HG03558 (cell line): ENCODE measurements at regions not wholly inside any gene's neighbourhood (a gene's known extent, or its start where the extent isn't known, plus 50 kb on each side); places are given as distances from the start of the nearest gene placed in this dataset.
"Not testable (repeated sequence)": the region's sequence is repeated elsewhere in the genome, so short reads cannot be mapped to it uniquely, and the experiment has no call there.

ENCODE experiments used
- ATAC-seq: cut with Tn5 transposase; IDR thresholded peaks from one replicate; pipeline ENCODE4 v1.9.1; 2021; ENCODE audit warnings: moderate number of reproducible peaks; ENCODE audit not compliant: unreplicated experiment; ENCODE audit errors: extremely low read depth

GRCh38 chr1:91207691-91208090 lies 185.9 kb upstream of the ZNF644 start:
- not testable (repeated sequence) for ATAC-seq

DNA sequence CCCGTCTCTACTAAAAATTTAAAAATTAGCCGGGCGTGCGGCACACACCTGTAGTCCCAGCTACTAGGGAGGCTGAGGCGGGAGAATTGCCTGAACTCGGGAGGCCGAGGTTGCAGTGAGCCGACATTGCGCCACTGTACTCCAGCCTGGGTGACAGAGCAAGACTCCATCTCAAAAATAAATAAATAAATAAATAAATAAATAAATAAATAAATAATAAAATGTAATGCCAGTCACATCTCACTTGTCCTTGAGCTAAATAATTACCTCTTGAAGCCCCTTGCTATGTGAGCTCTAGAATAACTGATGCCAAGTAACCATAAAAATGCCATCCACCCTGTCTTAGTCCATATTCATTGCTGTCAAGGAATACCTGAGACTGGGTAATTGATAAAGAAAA lies 182.3 kb upstream of the ZNF644 start:
- not testable (repeated sequence) for ATAC-seq

- no peak for ATAC-seq
These were observed 179.9 kb upstream of the ZNF644 start for GRCh38 chr1:91201694-91202093.

DNA sequence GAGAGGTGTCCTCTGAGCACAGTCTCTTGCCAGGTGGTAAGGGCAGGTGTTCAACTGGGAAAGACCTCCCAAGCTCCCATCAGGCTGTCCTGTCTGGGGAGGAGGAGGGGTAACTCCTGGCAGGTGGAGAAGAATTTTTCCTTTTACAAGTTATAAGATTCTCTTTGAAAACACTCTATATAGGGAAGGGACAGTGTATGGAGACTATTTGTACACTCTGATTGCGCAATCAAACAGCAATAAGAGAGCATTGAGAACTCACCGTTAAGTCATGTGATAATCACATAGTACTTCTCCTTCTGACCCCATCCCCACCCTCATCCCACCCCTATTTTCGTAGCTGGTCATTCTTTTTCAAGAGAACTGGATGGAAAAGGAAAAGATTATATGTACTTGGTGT lies 179.3 kb upstream of the ZNF644 start:
- ATAC-seq, result no peak

DNA sequence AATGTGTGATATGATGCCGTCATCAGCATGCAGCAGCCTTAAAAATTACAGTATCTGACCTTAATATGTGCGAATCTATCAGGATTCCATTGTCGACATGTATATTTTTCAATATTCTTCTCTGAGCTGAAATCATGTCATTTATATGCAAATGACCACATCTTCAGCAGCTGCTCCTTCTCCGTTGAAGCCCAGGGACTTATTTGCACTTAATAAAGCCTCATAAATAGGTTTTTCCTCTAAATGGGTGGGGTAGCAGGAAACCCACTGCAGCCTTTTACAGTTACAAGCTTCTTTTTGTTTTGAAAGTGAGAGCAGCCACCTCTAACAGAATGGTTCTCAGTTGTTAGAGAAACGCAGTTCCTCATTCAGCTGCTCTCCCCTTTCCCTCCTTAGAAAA lies 178.8 kb upstream of the ZNF644 start:
- no peak for ATAC-seq

DNA sequence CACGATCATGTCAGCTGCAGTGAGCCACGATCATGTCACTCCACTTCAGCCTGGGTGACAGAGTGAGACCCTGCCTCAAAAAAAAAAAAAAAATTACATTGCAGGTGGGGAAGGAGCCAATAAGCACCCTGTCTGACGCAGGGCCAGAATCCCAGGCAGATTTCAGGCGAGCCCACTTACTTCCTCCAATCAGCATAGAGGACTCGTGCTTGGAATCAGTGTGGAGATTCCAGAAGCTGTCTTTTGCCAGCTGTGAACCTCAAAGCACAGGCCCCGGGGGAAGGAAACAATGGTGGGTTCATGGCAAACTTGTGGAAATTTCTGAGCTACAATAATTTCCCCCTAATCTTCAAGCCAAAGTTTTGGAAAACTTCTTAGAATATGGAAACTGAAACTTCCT lies 178.2 kb upstream of the ZNF644 start:
- ATAC-seq, result no peak

- ATAC-seq, result no peak
These were observed 169.2 kb upstream of the ZNF644 start for GRCh38 chr1:91190996-91191395.

DNA sequence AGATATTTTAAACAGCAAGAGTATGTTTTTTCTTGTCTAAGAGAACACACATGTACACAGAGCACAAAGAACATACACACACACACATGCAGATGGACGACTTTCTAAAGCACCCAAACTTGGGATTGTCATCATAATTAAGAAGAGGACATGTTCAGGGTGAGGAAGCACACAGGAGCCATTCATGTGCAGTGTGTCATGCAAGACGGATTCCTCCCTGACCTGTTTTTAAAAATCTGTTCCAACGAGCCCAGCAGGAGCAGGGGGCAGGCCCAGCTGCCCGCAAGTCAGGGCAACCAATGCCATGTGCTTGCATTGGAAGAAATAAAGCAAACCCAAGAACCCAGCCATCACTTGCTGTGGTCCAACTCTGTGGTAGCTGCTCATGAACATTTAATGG lies 167.3 kb upstream of the ZNF644 start:
- no peak for ATAC-seq

DNA sequence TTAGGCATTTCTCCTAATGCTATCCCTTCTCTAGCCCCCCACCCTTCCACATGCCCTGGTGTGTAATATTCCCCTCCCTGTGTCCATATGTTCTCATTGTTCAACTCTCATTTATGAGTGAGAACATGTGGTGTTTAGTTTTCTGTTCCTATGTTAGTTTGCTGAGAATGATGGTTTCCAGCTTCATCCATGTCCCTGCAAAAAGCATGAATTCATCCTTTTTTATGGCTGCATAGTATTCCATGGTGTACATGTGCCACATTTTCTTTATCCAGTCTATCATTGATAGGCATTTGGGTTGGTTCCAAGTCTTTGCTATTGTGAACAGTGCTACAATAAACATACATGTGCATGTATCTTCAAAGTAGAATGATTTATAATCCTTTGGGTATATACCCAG lies 161.0 kb upstream of the ZNF644 start:
- not testable (repeated sequence) for ATAC-seq

DNA sequence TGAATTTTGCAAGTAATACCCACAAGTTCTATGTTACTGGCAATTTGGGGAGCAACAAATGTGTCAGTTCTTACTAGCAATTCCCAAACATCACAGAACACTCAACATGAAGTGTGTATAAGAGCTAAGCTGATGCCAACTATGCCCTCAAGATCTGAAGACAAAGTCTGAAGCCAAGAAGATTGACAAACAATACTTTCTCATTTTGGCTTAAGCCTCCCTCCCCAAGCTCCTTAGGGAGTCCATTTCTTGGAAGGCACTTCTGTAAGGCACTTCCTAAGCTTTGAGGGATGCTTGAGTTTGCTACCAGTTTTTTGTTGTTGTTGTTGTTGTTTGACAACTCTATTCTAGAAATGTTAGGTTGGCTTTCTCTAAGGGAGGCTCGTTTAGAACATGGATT lies 154.4 kb upstream of the ZNF644 start:
- no peak for ATAC-seq

DNA sequence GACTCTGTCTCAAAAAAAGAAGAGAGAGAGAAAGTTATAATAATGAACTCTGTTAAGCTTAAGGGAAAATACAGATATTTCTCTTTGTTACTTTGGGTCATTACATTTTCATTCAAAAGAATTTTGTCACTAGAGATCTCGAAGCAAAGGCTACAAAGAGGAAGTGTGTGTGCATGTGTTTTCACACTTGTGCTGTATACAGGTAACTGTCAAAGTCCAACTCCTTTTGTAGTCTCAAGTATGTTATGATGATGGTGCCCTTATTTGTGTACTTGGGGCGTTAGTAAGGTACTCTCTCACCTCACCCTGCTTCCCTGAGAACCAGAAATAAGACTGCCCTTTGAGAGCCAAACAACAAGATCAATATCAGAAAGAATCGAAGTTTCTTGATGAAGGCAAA lies 152.9 kb upstream of the ZNF644 start:
- ATAC-seq, result no peak

- no peak for ATAC-seq
These were observed 151.6 kb upstream of the ZNF644 start for GRCh38 chr1:91173346-91173890.

GRCh38 chr1:91172541-91172940 lies 150.7 kb upstream of the ZNF644 start:
- ATAC-seq, result no peak

GRCh38 chr1:91171898-91172297 lies 150.1 kb upstream of the ZNF644 start:
- ATAC-seq, result no peak

GRCh38 chr1:91170571-91170970 lies 148.7 kb upstream of the ZNF644 start:
- no peak for ATAC-seq

GRCh38 chr1:91166106-91166712 lies 144.4 kb upstream of the ZNF644 start:
- ATAC-seq, result no peak

- peak; percentile 87 for ATAC-seq
These were observed 143.3 kb upstream of the ZNF644 start for GRCh38 chr1:91165033-91165654.

- ATAC-seq, result no peak
These were observed 140.8 kb upstream of the ZNF644 start for GRCh38 chr1:91162613-91163012.

- no peak for ATAC-seq
These were observed 139.9 kb upstream of the ZNF644 start for GRCh38 chr1:91161749-91162148.

DNA sequence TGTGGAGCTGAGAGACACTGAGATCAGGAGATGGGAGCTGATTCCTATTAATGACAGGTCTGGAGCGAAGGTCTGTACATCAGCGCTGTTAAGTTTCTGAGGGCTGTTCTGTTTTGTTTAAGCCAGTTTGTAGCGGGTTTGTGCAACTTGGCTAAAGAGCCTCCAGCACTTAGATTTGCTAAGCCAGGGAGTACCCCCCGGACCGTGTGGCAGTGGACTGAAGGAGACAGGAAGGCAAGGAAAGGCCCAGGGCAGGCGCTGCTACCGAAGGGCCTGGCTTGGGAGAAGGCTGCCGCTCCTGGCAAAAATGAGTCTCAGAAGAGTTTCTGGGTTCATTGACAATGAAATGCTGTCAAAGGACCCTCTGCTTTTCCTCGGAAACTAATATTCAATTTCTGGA lies 139.3 kb upstream of the ZNF644 start:
- no peak for ATAC-seq

GRCh38 chr1:91160363-91161075 lies 138.7 kb upstream of the ZNF644 start:
- ATAC-seq, result no peak
